ENCODE measurements at regions not wholly inside any gene's neighbourhood (a gene's known extent, or its start where the extent isn't known, plus 50 kb on each side); places are given as distances from the start of the nearest gene placed in this dataset.
A peak's percentile ranks its signal among the peaks of the same experiment; 100 is the strongest.

GRCh38 chr10:36441557-36441956 is 683.8 kb upstream of the ANKRD30A start:
- peak; percentile 19 for DNase-seq (ENCODE audit: low spot score)
- ChIA-PET POLR2A (ENCODE audit: low non-redundant PET) (no interaction called here), CTCF (interaction anchor here (0.8 kb wide), 1 partner anchor 176 kb away, joined by 4 read pairs; no protein-coding TSS in a partner anchor)
- H3K27ac ChIP-seq, result no peak overlapping the region
- TF ChIP-seq CTCF (conservative IDR thresholded peaks at IDR 0.05; ENCODE audit: low read depth), result no peak

- DNase-seq (ENCODE audit: low spot score), result no peak
- CTCF ChIA-PET, result no interaction called here
- no peak for TF ChIP-seq CTCF (conservative IDR thresholded peaks at IDR 0.05; ENCODE audit: low read depth)
- no peak overlapping the region for H3K27ac ChIP-seq
- POLR2A ChIA-PET (ENCODE audit: low non-redundant PET), result no interaction called here
Observed at GRCh38 chr10:36440539-36440938, 684.9 kb upstream of the ANKRD30A start.

GRCh38 chr10:36437367-36437766 is 688.0 kb upstream of the ANKRD30A start:
- CTCF ChIA-PET, result interaction anchor here (0.7 kb wide), 1 partner anchor 818 kb away, joined by 3 read pairs; no protein-coding TSS in a partner anchor
- POLR2A ChIA-PET (ENCODE audit: low non-redundant PET), result no interaction called here
- H3K27ac ChIP-seq, result no peak overlapping the region
- DNase-seq (ENCODE audit: low spot score), result no peak
- no peak for TF ChIP-seq CTCF (conservative IDR thresholded peaks at IDR 0.05; ENCODE audit: low read depth)

GRCh38 chr10:36428507-36428906 is 696.9 kb upstream of the ANKRD30A start:
- ChIA-PET CTCF (no interaction called here), POLR2A (ENCODE audit: low non-redundant PET) (no interaction called here)
- TF ChIP-seq CTCF (conservative IDR thresholded peaks at IDR 0.05; ENCODE audit: low read depth), result no peak
- no peak overlapping the region for H3K27ac ChIP-seq
- DNase-seq (ENCODE audit: low spot score), result no peak

- no peak for DNase-seq (ENCODE audit: low spot score)
- no peak for TF ChIP-seq CTCF (conservative IDR thresholded peaks at IDR 0.05; ENCODE audit: low read depth)
- ChIA-PET POLR2A (ENCODE audit: low non-redundant PET) (no interaction called here), CTCF (no interaction called here)
- H3K27ac ChIP-seq, result no peak overlapping the region
Observed at GRCh38 chr10:36425131-36425797, 700.1 kb upstream of the ANKRD30A start.

GRCh38 chr10:36424502-36424901 is 700.9 kb upstream of the ANKRD30A start:
- DNase-seq (ENCODE audit: low spot score), result no peak
- POLR2A ChIA-PET (ENCODE audit: low non-redundant PET), result no interaction called here
- CTCF ChIA-PET, result no interaction called here
- no peak for TF ChIP-seq CTCF (conservative IDR thresholded peaks at IDR 0.05; ENCODE audit: low read depth)
- H3K27ac ChIP-seq, result no peak overlapping the region

Data from RWPE1 (cell line).